SU-DHL-6 (cell line): ENCODE measurements at regions not wholly inside any gene's neighbourhood (a gene's known extent, or its start where the extent isn't known, plus 50 kb on each side); places are given as distances from the start of the nearest gene placed in this dataset.

Experiments used
- EZH2phosphoT487 ChIP-seq: fragments of 200-600 bp; sonication (generic), shearing (Covaris generic); conservative IDR thresholded peaks from 2 replicates; pipeline ENCODE4 v1.6.1; 2018; ENCODE audit warnings: mild to moderate bottlenecking, antibody characterized with exemption, low read length, moderate library complexity, mixed read lengths
- TF ChIP-seq, protein P1 (sequence below): fragments of 200-600 bp; sonication (generic); IDR thresholded peaks from one replicate; pipeline ENCODE4 v1.5.1; 2017; ENCODE audit warnings: antibody characterized with exemption, mild to moderate bottlenecking, low read length, moderate library complexity; ENCODE audit not compliant: insufficient read depth, poor library complexity, severe bottlenecking

DNA sequence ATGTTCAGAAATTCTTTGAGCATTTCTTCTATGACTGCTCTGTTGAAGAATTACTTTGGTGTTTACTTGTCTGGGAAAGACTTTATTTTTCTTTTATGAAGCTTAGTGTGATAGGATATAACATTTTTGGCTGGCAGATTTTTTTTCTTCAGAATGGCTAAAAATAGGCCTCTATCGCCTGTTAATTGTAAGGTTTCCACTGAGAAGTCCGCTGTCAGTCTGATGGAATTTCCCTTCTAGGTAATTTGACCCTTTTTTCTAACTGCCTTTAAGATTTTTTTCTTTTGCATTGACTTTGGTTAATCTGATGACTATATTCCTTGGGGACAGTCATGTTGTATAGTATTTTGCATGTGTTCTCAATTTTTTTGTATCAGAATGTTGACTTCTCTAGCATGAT, 590.7 kb downstream of the ADCYAP1 start:
- TF ChIP-seq, protein P1, sequence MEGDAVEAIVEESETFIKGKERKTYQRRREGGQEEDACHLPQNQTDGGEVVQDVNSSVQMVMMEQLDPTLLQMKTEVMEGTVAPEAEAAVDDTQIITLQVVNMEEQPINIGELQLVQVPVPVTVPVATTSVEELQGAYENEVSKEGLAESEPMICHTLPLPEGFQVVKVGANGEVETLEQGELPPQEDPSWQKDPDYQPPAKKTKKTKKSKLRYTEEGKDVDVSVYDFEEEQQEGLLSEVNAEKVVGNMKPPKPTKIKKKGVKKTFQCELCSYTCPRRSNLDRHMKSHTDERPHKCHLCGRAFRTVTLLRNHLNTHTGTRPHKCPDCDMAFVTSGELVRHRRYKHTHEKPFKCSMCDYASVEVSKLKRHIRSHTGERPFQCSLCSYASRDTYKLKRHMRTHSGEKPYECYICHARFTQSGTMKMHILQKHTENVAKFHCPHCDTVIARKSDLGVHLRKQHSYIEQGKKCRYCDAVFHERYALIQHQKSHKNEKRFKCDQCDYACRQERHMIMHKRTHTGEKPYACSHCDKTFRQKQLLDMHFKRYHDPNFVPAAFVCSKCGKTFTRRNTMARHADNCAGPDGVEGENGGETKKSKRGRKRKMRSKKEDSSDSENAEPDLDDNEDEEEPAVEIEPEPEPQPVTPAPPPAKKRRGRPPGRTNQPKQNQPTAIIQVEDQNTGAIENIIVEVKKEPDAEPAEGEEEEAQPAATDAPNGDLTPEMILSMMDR, result no peak
- no peak for TF ChIP-seq EZH2phosphoT487
